GM12892 (cell line): ENCODE measurements at regions not wholly inside any gene's neighbourhood (a gene's known extent, or its start where the extent isn't known, plus 50 kb on each side); places are given as distances from the start of the nearest gene placed in this dataset.

Source experiments
- DNase-seq: peaks from one replicate; pipeline ENCODE4 v3.0.0; 2011; ENCODE audit not compliant: insufficient read length
- FAIRE-seq: peaks from 2 replicates; lab custom pipeline; 2011; peaks lifted over from hg19 to GRCh38; lab: Jason Lieb, UNC
- POLR2A ChIP-seq: IDR thresholded peaks from 2 replicates; pipeline ENCODE4 v1.6.1; 2011; ENCODE audit warnings: low read depth, low read length, control low read depth
- POLR2AphosphoS5 ChIP-seq: IDR thresholded peaks from 2 replicates; pipeline ENCODE4 v1.6.1; 2011; ENCODE audit warnings: low read depth, low read length, control low read depth
- TAF1 ChIP-seq: IDR thresholded peaks from 2 replicates; pipeline ENCODE4 v1.6.1; 2011; ENCODE audit warnings: low read depth, mild to moderate bottlenecking, control low read depth, low read length, borderline replicate concordance

DNA sequence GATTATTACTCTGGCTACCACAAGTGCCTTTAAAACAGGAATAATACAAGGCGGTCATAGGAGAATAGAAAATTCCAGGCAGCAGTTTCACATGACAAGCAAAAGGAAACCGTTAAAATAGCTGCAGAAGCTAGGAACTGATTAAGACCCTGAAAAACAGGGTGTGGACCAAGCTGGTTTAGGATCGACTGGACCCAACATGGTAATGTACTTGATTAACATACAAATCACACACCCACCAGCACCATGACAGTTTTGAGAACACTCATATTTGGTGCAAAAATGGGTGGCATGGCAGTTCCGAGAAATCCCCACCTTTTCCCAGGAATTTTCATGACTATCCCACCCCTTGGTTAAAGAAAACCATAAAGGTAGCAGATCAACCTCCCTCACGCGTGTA, 51.9 kb upstream of the TMEM163 start:
- no peak for TF ChIP-seq POLR2A
- no peak for TF ChIP-seq POLR2AphosphoS5
- no peak for TF ChIP-seq TAF1
- DNase-seq (no peak), FAIRE-seq (no peak)

DNA sequence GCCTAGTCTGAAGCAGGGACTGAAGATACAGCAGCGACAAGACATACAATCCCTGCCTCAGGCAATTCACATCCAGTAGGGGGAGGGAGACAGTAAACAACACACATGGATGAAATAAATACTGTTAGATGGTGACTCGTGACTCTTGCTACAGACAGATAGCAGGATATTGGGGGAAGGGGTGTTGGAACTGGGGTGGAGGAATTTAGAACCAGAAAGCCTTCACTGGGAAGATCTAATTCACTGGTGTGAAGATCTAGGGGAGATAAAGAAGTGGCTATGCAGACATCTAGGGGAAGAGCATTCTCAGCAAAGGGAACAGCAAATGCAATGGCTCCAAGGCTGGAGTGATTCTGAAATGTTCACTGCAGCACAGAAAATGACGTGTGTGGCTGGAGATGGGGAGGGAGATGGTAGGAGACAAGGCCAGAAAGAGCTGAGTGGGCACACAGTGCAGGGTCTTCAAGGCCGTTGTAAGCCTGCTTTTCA, 52.6 kb upstream of the TMEM163 start:
- no peak for TF ChIP-seq TAF1
- TF ChIP-seq POLR2A = no peak
- TF ChIP-seq POLR2AphosphoS5 = no peak
- DNase-seq = no peak
- no peak for FAIRE-seq

DNA sequence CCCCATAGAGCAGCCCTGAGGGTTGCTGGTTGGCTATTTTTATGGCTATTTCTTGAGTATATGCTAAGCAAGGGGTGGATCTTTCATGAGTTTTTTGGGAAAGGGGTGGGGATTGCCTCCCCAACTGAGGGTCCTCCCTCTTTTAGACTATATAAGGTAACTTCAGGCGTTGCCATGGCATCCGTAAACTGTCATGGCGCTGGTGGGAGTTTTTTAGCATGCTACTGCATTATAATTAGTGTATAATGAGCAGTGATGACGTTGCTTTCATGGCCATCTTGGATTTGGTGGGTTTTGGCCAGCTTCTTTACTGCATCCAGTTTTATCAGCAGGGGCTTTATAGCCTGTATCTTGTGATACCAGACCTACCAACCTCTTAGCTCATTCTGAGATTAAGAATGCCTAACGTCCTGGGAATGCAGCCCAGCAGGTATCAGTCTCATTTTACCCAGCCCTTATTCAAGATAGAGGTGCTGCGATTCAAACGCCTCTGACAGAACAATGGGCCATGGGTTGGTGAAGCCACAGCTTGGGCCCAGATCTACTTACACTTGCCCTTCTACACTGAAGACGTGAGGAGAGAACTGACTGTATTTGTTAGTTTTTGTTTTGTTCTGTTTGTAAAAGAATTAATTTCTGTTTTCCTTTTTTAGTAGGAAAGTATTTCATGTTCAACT, 53.8 kb upstream of the TMEM163 start:
- no peak for FAIRE-seq
- no peak for DNase-seq
- no peak for TF ChIP-seq TAF1
- no peak for TF ChIP-seq POLR2AphosphoS5

GRCh38 chr2:134773335-134773734, 54.5 kb upstream of the TMEM163 start:
- FAIRE-seq (no peak), DNase-seq (no peak)
- TF ChIP-seq TAF1 (no peak), POLR2A (no peak), POLR2AphosphoS5 (no peak)

- no peak for FAIRE-seq
- DNase-seq = no peak
- TF ChIP-seq POLR2AphosphoS5 = no peak
- no peak for TF ChIP-seq POLR2A
- TF ChIP-seq TAF1 = no peak
These were observed 55.3 kb upstream of the TMEM163 start for GRCh38 chr2:134773759-134774742.

- FAIRE-seq (no peak), DNase-seq (no peak)
- TF ChIP-seq POLR2A = no peak
- no peak for TF ChIP-seq POLR2AphosphoS5
- TF ChIP-seq TAF1 = no peak
These were observed 56.2 kb upstream of the TMEM163 start for GRCh38 chr2:134774786-134775641.

DNA sequence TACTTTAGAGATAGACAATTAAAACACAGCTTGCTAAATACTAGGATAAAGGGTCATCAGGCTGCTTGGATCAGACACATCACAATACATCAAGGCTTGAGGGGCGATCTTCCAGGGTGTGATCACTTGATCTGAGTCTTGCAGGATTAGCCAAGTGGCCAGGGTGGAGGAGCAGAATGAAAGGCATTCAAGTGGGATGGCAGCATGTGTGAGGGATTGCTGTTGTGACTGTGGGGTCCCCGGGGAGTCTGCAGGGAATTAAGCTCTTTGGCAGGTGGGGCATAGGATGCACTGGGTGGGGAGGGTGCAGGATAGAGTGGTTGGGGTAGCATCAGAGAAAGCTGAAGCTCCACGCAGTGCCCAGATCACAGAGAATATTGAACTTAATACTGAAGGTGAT, 58.0 kb upstream of the TMEM163 start:
- no peak for FAIRE-seq
- no peak for DNase-seq

DNA sequence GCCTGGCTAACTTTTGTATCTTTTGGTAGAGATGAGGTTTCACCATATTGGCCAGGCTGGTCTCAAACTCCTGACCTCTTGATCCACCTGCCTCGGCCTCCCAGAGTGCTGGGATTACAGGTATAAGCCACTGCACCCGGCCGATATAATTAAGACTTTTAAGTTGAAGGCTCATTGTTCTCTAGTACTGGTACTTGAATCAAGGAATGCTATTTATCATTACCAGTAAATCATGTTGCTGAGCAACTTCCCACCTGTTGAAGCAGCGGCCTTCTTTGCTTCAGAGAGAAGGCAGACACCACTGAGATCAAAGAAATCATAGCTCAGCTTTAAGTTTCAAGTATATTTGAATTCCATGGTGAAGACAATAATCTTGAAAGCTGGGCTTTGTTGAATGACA, 58.8 kb upstream of the TMEM163 start:
- no peak for DNase-seq
- TF ChIP-seq POLR2AphosphoS5 (no peak), POLR2A (no peak), TAF1 (no peak)
- FAIRE-seq = no peak

More for the DNA sequence above, 58.0 kb upstream of the TMEM163 start:
- TF ChIP-seq TAF1 (no peak), POLR2AphosphoS5 (no peak), POLR2A (no peak)

GRCh38 chr2:134778372-134778771, 59.6 kb upstream of the TMEM163 start:
- DNase-seq (no peak), FAIRE-seq (no peak)
- no peak for TF ChIP-seq TAF1
- no peak for TF ChIP-seq POLR2A
- TF ChIP-seq POLR2AphosphoS5 = no peak

DNA sequence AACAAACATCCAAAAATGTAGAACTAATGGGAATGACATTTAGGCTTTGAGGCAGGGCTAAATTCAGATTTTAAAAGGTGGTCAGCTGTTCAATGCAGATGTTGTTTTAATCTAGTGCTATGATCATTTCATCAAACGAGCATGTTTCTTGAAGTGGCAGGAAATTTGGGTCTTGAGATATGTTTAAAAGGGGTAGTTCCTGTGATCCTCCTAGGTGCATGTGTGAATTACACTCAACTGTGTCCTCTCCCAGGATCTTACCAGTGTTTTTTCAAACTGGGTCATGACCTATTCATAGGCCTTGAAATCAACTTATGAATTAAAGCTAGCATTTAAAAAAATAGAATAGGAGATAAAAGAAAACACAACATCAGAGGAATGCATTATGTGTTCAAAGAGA, 57.4 kb upstream of the ACMSD start:
- FAIRE-seq = no peak
- DNase-seq = no peak
- TF ChIP-seq POLR2A (no peak), POLR2AphosphoS5 (no peak), TAF1 (no peak)

- no peak for FAIRE-seq
- no peak for DNase-seq
- no peak for TF ChIP-seq TAF1
- TF ChIP-seq POLR2AphosphoS5 = no peak
- no peak for TF ChIP-seq POLR2A
These were observed 56.3 kb upstream of the ACMSD start for GRCh38 chr2:134782107-134782506.
